DMS 273 (cell line): ENCODE measurements at regions not wholly inside any gene's neighbourhood (a gene's known extent, or its start where the extent isn't known, plus 50 kb on each side); places are given as distances from the start of the nearest gene placed in this dataset.

Experiments
- DNase-seq: peaks from one replicate; lab custom pipeline; 2025; ENCODE audit not compliant: unreplicated experiment; lab: John Stamatoyannopoulos, UW

DNA sequence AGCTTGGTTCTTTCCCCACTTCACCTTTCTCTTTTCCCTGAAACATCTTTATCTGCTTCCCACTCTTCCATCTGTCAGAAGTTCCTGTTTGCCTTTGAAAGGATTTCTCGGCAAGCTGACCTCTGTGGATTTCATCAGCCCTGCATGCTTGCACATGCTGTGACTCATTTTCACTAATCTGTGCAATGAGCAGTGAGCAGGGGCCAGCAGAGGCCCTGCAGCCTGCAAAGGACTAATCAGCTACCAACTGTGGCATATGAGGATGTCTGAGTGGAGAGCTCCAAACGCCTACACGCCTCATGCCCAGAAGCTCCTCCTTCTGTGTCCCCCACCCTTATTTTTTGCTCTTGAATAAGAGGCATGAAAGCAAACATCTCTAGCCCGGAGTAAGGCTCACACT, 333.0 kb upstream of the SEMA6D start:
- DNase-seq, result peak; percentile 95

- DNase-seq, result peak; percentile 31
Measured at GRCh38 chr15:47384776-47385175, 332.5 kb upstream of the SEMA6D start.

DNA sequence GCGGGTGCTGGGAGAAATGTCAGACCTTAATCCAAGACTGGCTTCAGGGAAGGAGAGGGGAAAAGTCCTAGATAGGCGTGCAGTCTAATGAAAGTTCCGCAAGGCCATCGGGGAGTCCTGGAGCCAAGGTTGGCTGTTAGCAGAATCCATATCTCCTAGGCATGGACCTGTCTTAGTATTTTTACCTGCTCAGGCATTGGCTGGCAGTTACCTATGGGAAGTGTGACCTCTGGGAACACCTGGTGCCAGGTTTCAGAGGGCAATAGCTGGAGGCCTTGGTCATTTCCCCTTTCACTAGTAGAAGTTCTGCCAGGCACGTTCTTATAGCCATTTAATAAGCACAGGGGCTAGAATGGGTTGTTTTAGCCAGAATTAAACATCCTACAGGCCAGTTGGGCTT, 330.8 kb upstream of the SEMA6D start:
- no peak for DNase-seq

- DNase-seq, result no peak
Measured at GRCh38 chr15:47388299-47388698, 329.0 kb upstream of the SEMA6D start.

- DNase-seq, result no peak
Measured at GRCh38 chr15:47390208-47390765, 327.0 kb upstream of the SEMA6D start.

GRCh38 chr15:47394286-47394809, 323.0 kb upstream of the SEMA6D start:
- no peak for DNase-seq

DNA sequence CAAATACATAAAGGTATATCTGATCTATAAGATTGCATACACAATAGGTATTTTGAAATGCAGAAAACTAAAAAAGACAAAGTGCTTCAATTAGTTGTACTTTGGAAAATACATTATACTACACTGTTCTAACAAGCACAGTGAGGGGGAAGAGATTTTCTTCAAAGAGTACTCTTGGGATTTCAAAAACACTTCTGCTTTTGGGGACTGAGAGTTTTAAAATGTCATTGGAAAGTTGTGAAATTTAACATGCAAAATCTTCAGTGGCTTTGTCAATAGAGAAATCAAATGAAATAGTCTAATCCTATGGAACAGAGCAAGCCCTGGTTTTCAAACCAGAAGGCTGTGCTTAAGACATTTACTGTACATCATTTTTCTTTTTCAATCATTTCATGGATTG, 322.2 kb upstream of the SEMA6D start:
- DNase-seq, result no peak

DNA sequence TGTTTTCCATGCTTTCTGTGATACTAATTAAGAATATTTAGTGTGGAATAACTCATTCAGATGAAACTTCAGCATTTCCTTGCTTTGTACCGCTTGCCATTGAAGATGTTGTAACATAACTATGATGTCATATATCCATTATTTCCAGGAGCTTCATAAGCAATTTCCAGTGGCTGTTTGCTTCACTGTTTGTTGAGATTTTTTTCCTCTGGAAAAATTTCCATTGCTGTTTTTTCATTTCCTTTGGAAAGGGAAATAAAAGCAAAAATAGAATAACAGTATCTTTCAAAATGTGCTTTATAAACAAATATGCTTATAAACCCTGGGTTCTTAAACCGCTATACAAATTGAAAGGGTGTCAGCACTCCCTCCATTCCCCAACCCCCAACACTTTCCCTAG, 319.6 kb upstream of the SEMA6D start:
- no peak for DNase-seq

DNA sequence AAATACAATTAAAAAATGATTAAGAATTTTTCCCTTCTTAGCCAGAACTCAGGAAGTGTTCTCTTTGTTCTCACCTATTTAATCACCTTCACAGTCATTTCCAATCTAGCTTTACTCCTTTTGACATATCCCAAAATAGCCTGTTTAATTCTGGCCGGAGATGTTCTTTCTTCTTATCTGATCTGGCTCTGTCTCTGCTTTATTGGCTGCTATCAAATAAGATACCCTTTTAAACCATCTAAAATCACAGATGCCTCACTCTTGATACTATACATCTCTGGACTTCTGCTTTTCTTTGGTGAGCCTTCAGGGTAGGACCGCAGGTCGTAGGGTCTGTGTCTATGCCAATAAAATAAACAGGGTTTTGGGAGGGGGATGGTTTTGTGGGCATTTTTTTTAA, 319.2 kb upstream of the SEMA6D start:
- DNase-seq, result peak; percentile 9

GRCh38 chr15:47398594-47398993, 318.7 kb upstream of the SEMA6D start:
- DNase-seq, result no peak

- DNase-seq, result no peak
Measured at GRCh38 chr15:47399100-47399499, 318.2 kb upstream of the SEMA6D start.

DNA sequence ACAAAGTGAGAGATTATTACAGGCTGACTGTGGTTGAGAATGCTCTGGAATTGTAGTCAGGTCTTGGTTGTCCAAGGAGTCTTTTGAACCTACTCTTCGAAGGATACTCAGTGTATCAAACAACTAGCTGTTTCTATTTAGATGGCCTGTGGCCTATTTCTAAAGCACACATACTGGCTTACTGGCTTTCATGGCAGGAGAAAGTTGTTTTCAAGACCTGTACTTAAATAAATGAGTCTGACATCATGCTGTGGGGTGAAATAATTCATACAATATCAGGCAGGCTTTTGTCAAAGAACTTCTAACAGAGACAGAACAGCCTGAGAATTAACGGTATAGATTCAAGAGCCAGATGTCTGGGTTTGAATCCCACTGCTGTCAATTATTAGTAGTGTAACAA, 316.7 kb upstream of the SEMA6D start:
- DNase-seq, result peak; percentile 22

GRCh38 chr15:47401427-47401826, 315.9 kb upstream of the SEMA6D start:
- DNase-seq, result no peak

GRCh38 chr15:47402829-47403228, 314.5 kb upstream of the SEMA6D start:
- no peak for DNase-seq

DNA sequence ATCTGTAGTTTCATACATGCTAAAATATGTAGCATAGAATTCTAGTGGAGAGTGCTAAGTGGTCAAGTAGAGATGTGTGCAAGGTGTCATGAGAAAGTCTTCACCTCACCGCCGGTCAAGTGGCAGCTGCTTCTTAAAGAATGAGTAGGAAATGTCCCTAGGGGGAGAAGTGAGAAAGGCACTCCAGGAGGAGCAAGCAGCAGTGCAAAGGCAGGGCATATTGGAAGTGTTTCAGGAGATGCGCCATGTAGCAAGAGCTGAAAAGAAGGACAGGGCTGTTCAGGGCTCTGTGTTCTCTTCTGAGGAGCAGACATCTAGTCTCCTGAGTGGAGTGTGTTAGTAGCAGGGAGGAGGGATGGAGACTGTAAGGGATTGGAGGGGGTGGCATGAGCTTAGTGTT, 312.4 kb upstream of the SEMA6D start:
- DNase-seq, result peak; percentile 33

GRCh38 chr15:47405365-47406162, 311.7 kb upstream of the SEMA6D start:
- DNase-seq, result peak; percentile 70

GRCh38 chr15:47407692-47408091, 309.6 kb upstream of the SEMA6D start:
- DNase-seq, result peak; percentile 37

DNA sequence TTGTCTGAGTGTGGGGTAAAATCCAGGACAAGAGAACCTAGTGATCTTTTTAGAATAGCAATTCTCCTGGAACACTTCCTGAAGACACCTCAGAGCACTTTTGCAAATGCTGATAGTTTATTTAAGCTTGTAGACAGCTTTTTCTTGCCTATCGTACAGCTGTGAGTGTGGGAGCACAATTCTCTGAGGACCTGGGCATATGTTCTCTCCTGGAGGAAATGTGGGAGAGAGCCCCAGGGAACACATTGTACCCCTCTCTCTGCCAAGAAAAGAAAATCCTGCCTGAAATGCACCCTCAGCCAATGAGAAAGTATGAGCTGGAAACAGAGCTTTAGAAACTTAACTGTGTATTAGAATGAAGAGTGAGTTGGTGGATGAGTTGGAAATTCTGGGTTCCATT, 308.3 kb upstream of the SEMA6D start:
- peak; percentile 64 for DNase-seq

DNA sequence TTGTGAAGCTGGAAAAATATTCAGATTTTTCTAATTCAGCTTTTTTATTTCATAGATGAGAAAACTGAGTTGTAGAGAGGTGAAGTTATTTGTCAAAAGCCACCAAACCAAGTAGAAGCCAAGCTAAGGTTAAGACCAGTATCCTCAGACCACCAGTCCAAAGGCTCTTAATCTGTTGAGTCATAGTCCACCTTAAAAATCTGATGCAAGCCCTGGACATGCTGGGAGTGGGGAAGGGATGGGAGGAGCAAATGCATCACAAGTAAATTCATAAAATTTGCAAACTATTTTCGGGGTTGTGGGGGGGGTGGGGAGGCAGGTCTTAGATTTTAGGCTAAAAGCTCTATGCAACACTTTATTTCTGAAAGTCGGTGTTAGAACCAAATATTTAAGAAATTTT, 307.7 kb upstream of the SEMA6D start:
- peak; percentile 31 for DNase-seq

GRCh38 chr15:47410247-47410646, 307.1 kb upstream of the SEMA6D start:
- peak; percentile 21 for DNase-seq

DNA sequence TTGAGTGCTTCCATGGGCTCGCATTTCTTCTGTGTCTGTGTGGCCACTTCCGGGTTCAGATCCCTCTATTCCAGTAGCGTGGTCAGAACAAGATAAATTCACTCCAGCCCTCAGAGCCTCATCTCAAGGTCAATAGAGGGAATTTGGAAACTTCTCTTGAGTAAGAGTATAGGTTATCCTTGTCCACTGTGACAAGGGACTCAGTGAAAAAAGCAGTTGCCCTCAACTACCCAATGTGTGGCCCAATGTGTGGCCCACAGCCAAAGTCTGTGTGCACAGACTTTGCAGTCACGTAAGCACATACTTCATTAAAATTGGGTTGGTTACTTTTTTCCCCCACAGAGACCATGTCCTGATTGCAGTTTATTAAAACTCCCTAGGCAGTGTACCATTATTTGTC, 305.6 kb upstream of the SEMA6D start:
- DNase-seq, result peak; percentile 71

DNA sequence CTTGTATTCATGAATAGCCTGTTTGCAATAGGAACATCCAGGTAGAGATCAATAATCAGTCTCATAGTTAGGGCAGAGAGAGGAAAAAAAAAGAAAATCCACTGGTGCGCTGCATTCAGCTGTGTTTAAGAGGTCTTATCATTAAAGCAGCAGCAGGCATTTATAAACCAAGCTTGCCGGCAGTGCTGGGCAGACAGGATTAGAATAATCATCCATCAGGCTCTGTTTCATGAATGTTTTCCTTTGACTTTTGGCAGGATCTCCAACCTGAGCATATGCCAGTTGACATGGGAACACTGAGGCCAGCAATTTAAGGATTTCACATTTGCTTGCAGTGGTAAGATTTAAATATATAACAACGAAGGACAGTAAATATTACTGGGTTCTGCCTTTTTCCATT, 305.2 kb upstream of the SEMA6D start:
- DNase-seq, result peak; percentile 88

DNA sequence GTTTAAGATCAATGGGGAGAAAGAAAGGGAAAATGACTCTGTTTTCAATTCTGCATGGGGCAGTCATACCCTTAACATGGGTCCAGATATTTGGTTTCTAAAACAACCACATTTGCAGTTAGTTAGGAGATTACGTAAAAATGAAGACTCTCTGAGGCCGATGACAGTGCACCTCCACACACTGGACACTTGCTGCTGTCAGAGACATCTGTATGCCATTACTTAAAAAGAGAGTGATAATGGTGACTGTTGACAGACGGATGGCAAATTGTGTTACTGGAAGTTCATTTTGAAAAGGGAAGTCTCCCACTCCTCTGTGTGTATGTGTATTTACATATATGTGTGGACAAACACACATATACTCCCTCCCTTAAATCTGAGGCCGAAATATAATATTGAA, 304.5 kb upstream of the SEMA6D start:
- DNase-seq, result peak; percentile 44
